Fibroblast of pulmonary artery (primary cell): ENCODE measurements at regions not wholly inside any gene's neighbourhood (a gene's known extent, or its start where the extent isn't known, plus 50 kb on each side); places are given as distances from the start of the nearest gene placed in this dataset.

Experiments used
- DNase-seq: peaks from one replicate; pipeline ENCODE4 v3.0.0-alpha.2; 2010; ENCODE audit warnings: low read depth
- H3K4me3 ChIP-seq: replicated peaks from 2 replicates; pipeline ENCODE4 v1.5.1; 2011; ENCODE audit warnings: low read depth, mild to moderate bottlenecking, control low read depth, low read length, moderate library complexity
- TF ChIP-seq, protein P1 (sequence below): IDR thresholded peaks from 2 replicates; pipeline ENCODE4 v1.5.1; 2011; ENCODE audit warnings: mild to moderate bottlenecking, control low read depth, low read length, inconsistent platforms; ENCODE audit errors: missing control alignments

GRCh38 chr5:163682234-163682633 lies 176.8 kb downstream of the MAT2B start:
- no peak for DNase-seq
- TF ChIP-seq, protein P1, sequence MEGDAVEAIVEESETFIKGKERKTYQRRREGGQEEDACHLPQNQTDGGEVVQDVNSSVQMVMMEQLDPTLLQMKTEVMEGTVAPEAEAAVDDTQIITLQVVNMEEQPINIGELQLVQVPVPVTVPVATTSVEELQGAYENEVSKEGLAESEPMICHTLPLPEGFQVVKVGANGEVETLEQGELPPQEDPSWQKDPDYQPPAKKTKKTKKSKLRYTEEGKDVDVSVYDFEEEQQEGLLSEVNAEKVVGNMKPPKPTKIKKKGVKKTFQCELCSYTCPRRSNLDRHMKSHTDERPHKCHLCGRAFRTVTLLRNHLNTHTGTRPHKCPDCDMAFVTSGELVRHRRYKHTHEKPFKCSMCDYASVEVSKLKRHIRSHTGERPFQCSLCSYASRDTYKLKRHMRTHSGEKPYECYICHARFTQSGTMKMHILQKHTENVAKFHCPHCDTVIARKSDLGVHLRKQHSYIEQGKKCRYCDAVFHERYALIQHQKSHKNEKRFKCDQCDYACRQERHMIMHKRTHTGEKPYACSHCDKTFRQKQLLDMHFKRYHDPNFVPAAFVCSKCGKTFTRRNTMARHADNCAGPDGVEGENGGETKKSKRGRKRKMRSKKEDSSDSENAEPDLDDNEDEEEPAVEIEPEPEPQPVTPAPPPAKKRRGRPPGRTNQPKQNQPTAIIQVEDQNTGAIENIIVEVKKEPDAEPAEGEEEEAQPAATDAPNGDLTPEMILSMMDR, result no peak
- H3K4me3 ChIP-seq, result no peak overlapping the region

DNA sequence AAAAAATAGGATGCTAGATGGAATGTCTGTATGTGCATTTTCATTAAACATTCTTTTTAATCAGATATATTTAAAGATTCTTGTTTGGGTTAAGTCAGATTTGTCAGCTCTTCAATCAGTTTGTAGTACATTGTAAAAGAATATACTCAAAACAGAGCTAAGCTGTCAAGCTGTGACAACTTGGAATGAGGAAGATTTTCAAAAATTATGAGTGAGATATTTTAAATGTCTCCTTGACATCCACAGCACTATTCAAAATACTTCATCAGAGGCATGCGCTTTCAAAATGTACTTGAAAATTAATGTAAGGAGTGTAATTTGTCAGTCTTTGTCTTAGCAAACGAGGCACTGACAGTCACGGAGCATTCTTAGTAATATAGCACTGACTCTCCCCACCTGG lies 182.0 kb downstream of the MAT2B start:
- TF ChIP-seq, protein P1, result no peak
- DNase-seq, result no peak

GRCh38 chr5:163692091-163692490 lies 186.7 kb downstream of the MAT2B start:
- DNase-seq, result no peak
- TF ChIP-seq, protein P1, result no peak

More for the DNA sequence above, 182.0 kb downstream of the MAT2B start:
- H3K4me3 ChIP-seq, result no peak overlapping the region

DNA sequence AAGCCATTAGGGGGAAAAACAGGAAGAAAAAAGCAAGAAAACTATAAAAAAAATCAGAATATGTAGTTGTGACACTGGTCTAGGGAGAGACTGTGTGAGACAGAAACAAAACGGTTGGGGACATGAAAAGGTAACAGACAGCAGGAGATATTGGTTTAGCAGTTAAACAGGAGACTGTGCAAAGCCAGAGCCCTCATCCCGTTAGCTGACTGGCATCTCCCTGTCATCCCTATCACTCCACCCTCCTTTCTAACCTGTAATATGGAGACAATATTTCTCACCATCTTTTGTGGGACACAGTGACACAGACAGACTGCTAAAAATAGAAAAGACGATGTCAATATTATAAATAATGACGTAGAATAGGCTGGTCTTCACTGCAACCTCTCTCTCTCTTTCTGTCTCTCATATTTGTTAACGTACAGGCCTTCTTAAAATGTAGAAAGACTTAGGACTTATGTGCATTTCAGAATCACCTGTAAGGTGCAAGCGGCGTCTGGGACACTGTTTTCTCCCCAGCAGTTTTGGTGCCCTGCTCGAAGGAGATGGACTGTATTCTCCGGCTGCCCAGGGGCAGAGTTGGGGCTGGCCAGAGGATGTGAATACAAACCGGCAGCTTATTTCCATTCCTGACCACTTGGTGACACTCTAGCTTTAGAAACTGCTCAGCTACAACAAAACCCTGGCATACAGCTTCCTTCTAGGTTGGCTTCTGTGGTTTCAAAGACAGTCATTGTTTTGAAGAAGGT lies 190.6 kb downstream of the MAT2B start:
- H3K4me3 ChIP-seq, result no peak overlapping the region
- DNase-seq, result peak; percentile 91
- TF ChIP-seq, protein P1, result peak; percentile 85

More at GRCh38 chr5:163692091-163692490, 186.7 kb downstream of the MAT2B start:
- H3K4me3 ChIP-seq, result no peak overlapping the region

- no peak for DNase-seq
- H3K4me3 ChIP-seq, result no peak overlapping the region
- TF ChIP-seq, protein P1, result no peak
These were observed 191.1 kb downstream of the MAT2B start for GRCh38 chr5:163696579-163696887.

DNA sequence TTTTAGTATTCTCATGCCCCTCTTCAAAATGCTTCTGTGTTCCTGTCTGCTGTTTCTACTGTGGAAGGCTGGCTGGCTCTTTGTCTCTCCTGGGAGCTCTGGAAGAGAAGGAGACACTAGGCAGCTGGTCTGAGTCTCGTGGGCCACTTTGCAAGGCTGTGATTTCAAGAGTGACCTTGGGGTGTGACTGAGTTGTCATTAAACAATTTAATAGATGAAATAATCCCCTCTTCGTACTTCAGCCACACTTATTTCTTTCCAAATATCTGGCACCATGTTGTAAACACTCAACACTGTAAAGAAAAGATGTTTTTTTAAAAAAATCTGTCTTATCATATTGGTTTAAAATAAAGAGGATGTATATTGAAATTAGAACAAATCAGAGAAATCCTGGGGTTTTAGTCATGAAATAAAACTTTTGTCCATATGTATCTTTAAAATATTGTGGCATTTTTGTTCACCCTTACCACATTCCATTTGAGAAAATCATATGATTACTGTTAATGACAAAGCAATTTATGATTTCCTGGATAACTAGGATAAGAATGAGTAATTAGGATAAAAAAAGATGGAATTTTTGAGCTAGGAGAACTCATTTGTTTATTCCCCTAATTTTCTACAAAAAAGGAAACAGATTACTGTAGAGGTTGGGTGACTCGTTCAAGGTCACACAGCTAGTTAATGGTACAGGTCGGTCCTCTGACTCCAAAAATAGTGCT lies 200.8 kb downstream of the MAT2B start:
- H3K4me3 ChIP-seq, result no peak overlapping the region
- TF ChIP-seq, protein P1, result no peak
- peak; percentile 53 for DNase-seq
